CD14-positive monocyte (primary cell): ENCODE measurements at regions not wholly inside any gene's neighbourhood (a gene's known extent, or its start where the extent isn't known, plus 50 kb on each side); places are given as distances from the start of the nearest gene placed in this dataset.

ENCODE experiments used
- DNase-seq, 3 donors: peaks; one replicate each; pipeline ENCODE4 v3.0.0-alpha.2; 2011 to 2022
- H2AFZ ChIP-seq: 2 replicates; pipeline ENCODE4 v1.6.0; 2012; ENCODE audit warnings: mild to moderate bottlenecking, low read depth, low read length, inconsistent platforms; ENCODE audit not compliant: insufficient read depth, poor library complexity, severe bottlenecking
- H3K27ac ChIP-seq, 2 donors: 1 replicate in 1 of 2; 2 replicates in 1 of 2; pipeline ENCODE4 v1.5.1; 2012 to 2013; ENCODE audit warnings: low read length in 2 of 2, control low read depth in 1 of 2, inconsistent platforms in 1 of 2, low read depth in 1 of 2, mild to moderate bottlenecking in 1 of 2
- H3K27me3 ChIP-seq, 2 donors: one replicate each; pipeline versions ENCODE4 v1.6.0 to v1.6.1; 2011 to 2013; ENCODE audit warnings: low read length in 2 of 2; ENCODE audit not compliant: control insufficient read depth in 2 of 2, insufficient read depth in 2 of 2
- H3K36me3 ChIP-seq, 2 donors: replicated peaks in 1 of 2; 1 replicate in 1 of 2; 2 replicates in 1 of 2; pipeline versions ENCODE4 v1.5.1 to v1.6.1; 2012 to 2013; ENCODE audit warnings: low read length in 2 of 2, control low read depth in 1 of 2, inconsistent platforms in 1 of 2, mild to moderate bottlenecking in 1 of 2; ENCODE audit not compliant: insufficient read depth in 2 of 2, control insufficient read depth in 1 of 2
- H3K4me1 ChIP-seq, 2 donors: 1 replicate in 1 of 2; 2 replicates in 1 of 2; pipeline versions ENCODE4 v1.5.1 to v1.6.1; 2012 to 2013; ENCODE audit warnings: low read length in 2 of 2, control low read depth in 1 of 2, inconsistent platforms in 1 of 2, mild to moderate bottlenecking in 1 of 2, moderate library complexity in 1 of 2; ENCODE audit not compliant: insufficient read depth in 2 of 2, control insufficient read depth in 1 of 2
- H3K4me2 ChIP-seq: replicated peaks from 2 replicates; pipeline ENCODE3; 2012; ENCODE audit warnings: low read length, moderate library complexity, mild to moderate bottlenecking; ENCODE audit not compliant: poor library complexity, severe bottlenecking; ENCODE audit errors: extremely low read depth
- H3K4me3 ChIP-seq, 3 experiments: fragments of 200-600 bp in 1 of 3; sonication (generic) in 1 of 3; replicated peaks in 1 of 3; 1 replicate in 2 of 3; 2 replicates in 1 of 3; pipeline ENCODE4 v1.5.1; 2011 to 2013; ENCODE audit warnings: low read length in 3 of 3, mild to moderate bottlenecking in 3 of 3, control low read depth in 2 of 3, low read depth in 2 of 3, inconsistent platforms in 1 of 3, moderate library complexity in 1 of 3
- H3K79me2 ChIP-seq: 2 replicates; pipeline ENCODE4 v1.6.0; 2012; ENCODE audit warnings: mild to moderate bottlenecking, control low read depth, inconsistent platforms, low read length, moderate library complexity; ENCODE audit not compliant: insufficient read depth
- H3K9ac ChIP-seq: 2 replicates; pipeline ENCODE4 v1.6.0; 2017; ENCODE audit warnings: low read length, mild to moderate bottlenecking; ENCODE audit not compliant: insufficient read depth, poor library complexity, severe bottlenecking
- H3K9me3 ChIP-seq, 2 donors: replicated peaks in 1 of 2; 1 replicate in 1 of 2; 2 replicates in 1 of 2; pipeline versions ENCODE4 v1.5.1 to v1.6.1; 2012 to 2013; ENCODE audit warnings: low read length in 2 of 2, control low read depth in 1 of 2; ENCODE audit not compliant: control insufficient read depth in 1 of 2, insufficient read depth in 1 of 2
- H4K20me1 ChIP-seq: 2 replicates; pipeline ENCODE4 v1.6.0; 2012; ENCODE audit warnings: mild to moderate bottlenecking, low read length, control low read depth, moderate library complexity; ENCODE audit not compliant: insufficient read depth
- H3K27ac Mint-ChIP-seq, 7 donors: one replicate each; pipeline ENCODE4 v1.8.0; 2020; ENCODE audit warnings: mild to moderate bottlenecking in 7 of 7, mixed read lengths in 7 of 7, moderate library complexity in 6 of 7, inconsistent platforms in 2 of 7
- H3K27me3 Mint-ChIP-seq, 3 donors: one replicate each; pipeline ENCODE4 v1.8.0; 2021 to 2022; ENCODE audit warnings: low read depth in 3 of 3, mild to moderate bottlenecking in 3 of 3, mixed read lengths in 3 of 3, moderate library complexity in 3 of 3, inconsistent platforms in 1 of 3
- H3K36me3 Mint-ChIP-seq, 2 donors: one replicate each; pipeline ENCODE4 v1.8.0; 2020; ENCODE audit warnings: mixed read lengths in 2 of 2, inconsistent platforms in 1 of 2, mild to moderate bottlenecking in 1 of 2
- H3K4me1 Mint-ChIP-seq: one replicate; pipeline ENCODE4 v1.8.0; 2020; ENCODE audit warnings: mild to moderate bottlenecking, mixed read lengths
- H3K4me3 Mint-ChIP-seq, 2 donors: one replicate each; pipeline ENCODE4 v1.8.0; 2020; ENCODE audit warnings: mild to moderate bottlenecking in 2 of 2, mixed read lengths in 2 of 2, moderate library complexity in 1 of 2
- H3K9me3 Mint-ChIP-seq, 7 donors: one replicate each; pipeline ENCODE4 v1.8.0; 2020 to 2022; ENCODE audit warnings: mixed read lengths in 7 of 7, mild to moderate bottlenecking in 6 of 7, moderate library complexity in 6 of 7, inconsistent platforms in 2 of 7
- WGBS: methylation state at CpG from one replicate; pipeline ENCODE4 v1.1.5; 2013; ENCODE audit warnings: missing lambda C conversion rate; ENCODE audit not compliant: insufficient coverage; 5-methylcytosine and 5-hydroxymethylcytosine counted together
- intact Hi-C, 2 donors: fragments of 100-400 bp; cut with micrococcal nuclease; formaldehyde crosslinking; loops; one replicate each; pipeline versions ENCODE4 v1.15.0 to v1.15.1; 2023
- TF ChIP-seq, protein P1 (sequence below): fragments of 200-600 bp; IDR thresholded peaks from one replicate; pipeline ENCODE4 v1.8.0; 2022; ENCODE audit warnings: antibody characterized with exemption, mild to moderate bottlenecking

- Mint-ChIP-seq H3K27ac (no peak overlapping the region), H3K4me1 (no peaks in the 10 kb centered on the region), H3K9me3 (peaks cover 0 to 5% (median 0%) of the 10 kb centered on the region in 7 donors), H3K27me3 (no peaks in the 10 kb centered on the region), H3K36me3 (no peaks in the 10 kb centered on the region), H3K4me3 (no peak overlapping the region)
- Histone ChIP-seq H2AFZ (no peak overlapping the region), H3K9ac (no peak overlapping the region), H3K9me3 (no peaks in the 10 kb centered on the region), H3K36me3 (no peaks in the 10 kb centered on the region), H3K79me2 (no peaks in the 10 kb centered on the region), H3K27me3 (no peaks in the 10 kb centered on the region), H3K4me3 (no peak overlapping the region), H3K27ac (no peak overlapping the region), H3K4me1 (no peaks in the 10 kb centered on the region), H3K4me2 (no peak overlapping the region), H4K20me1 (no peaks in the 10 kb centered on the region)
- intact Hi-C loops: no loop called here
- TF ChIP-seq, protein P1, sequence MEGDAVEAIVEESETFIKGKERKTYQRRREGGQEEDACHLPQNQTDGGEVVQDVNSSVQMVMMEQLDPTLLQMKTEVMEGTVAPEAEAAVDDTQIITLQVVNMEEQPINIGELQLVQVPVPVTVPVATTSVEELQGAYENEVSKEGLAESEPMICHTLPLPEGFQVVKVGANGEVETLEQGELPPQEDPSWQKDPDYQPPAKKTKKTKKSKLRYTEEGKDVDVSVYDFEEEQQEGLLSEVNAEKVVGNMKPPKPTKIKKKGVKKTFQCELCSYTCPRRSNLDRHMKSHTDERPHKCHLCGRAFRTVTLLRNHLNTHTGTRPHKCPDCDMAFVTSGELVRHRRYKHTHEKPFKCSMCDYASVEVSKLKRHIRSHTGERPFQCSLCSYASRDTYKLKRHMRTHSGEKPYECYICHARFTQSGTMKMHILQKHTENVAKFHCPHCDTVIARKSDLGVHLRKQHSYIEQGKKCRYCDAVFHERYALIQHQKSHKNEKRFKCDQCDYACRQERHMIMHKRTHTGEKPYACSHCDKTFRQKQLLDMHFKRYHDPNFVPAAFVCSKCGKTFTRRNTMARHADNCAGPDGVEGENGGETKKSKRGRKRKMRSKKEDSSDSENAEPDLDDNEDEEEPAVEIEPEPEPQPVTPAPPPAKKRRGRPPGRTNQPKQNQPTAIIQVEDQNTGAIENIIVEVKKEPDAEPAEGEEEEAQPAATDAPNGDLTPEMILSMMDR: no peak
- no peak for DNase-seq
- WGBS: 50% methylated on average over 2 of the region's 9 CpGs
These were observed 536.9 kb upstream of the CDH4 start for GRCh38 chr20:60715172-60715571.

- intact Hi-C loops: no loop called here
- Mint-ChIP-seq H3K9me3 (peaks cover 0 to 5% (median 0%) of the 10 kb centered on the region in 7 donors), H3K27me3 (no peaks in the 10 kb centered on the region), H3K27ac (no peak overlapping the region), H3K4me1 (no peaks in the 10 kb centered on the region), H3K4me3 (no peak overlapping the region), H3K36me3 (no peaks in the 10 kb centered on the region)
- TF ChIP-seq, protein P1: no peak
- Histone ChIP-seq H2AFZ (no peak overlapping the region), H3K4me3 (no peak overlapping the region), H3K4me2 (no peak overlapping the region), H3K9me3 (no peaks in the 10 kb centered on the region), H4K20me1 (no peaks in the 10 kb centered on the region), H3K27ac (no peak overlapping the region), H3K36me3 (no peaks in the 10 kb centered on the region), H3K4me1 (no peaks in the 10 kb centered on the region), H3K79me2 (no peaks in the 10 kb centered on the region), H3K9ac (no peak overlapping the region), H3K27me3 (no peaks in the 10 kb centered on the region)
- WGBS: 61% methylated on average over 6 of the region's 11 CpGs
- DNase-seq: no peak
These were observed 533.1 kb upstream of the CDH4 start for GRCh38 chr20:60718743-60719480.
